ENCODE measurements at regions not wholly inside any gene's neighbourhood (a gene's known extent, or its start where the extent isn't known, plus 50 kb on each side); places are given as distances from the start of the nearest gene placed in this dataset.

DNA sequence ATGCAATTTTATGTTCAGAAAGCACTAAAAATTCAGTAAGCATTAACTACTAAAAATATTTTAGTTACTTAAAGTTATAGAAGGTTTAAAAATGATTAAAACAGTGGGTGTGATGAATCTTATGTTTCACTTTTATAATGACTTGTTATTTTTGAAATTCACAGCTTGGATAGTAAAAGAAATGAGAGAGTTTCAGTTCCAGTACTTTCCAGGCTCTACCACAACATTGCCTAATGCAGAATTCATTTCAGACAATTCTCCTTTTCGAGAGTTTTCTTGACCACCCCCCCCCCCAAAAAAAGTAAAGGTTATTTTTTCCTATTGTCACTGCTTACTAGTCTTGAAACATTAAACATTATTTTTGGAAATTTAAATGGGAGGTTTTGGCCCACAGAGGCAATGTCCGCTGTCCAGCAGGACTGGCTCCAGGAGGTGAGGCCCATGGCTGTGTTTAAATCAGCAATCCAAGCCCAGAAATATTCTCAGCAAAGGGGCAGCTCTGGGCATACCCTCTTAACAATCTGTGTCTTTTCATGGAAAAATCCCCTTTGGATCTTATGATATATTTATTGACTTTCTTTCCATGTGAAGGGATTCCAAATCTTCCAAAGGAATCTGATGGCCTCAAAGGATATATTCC lies 519.9 kb downstream of the MAFB start:
- TF ChIP-seq KLF8 (tag by site-specific recombination; IDR thresholded peaks at IDR 0.05) (no peak), ZBTB26 (tag by site-specific recombination; optimal IDR thresholded peaks at IDR 0.05) (no peak), ZBTB7A (tag by site-specific recombination; IDR thresholded peaks at IDR 0.05; ENCODE audit: low read depth) (no peak)
- TF ChIP-seq, protein P1, sequence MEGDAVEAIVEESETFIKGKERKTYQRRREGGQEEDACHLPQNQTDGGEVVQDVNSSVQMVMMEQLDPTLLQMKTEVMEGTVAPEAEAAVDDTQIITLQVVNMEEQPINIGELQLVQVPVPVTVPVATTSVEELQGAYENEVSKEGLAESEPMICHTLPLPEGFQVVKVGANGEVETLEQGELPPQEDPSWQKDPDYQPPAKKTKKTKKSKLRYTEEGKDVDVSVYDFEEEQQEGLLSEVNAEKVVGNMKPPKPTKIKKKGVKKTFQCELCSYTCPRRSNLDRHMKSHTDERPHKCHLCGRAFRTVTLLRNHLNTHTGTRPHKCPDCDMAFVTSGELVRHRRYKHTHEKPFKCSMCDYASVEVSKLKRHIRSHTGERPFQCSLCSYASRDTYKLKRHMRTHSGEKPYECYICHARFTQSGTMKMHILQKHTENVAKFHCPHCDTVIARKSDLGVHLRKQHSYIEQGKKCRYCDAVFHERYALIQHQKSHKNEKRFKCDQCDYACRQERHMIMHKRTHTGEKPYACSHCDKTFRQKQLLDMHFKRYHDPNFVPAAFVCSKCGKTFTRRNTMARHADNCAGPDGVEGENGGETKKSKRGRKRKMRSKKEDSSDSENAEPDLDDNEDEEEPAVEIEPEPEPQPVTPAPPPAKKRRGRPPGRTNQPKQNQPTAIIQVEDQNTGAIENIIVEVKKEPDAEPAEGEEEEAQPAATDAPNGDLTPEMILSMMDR (tag by site-specific recombination; IDR thresholded peaks at IDR 0.05) = no peak

Data from HEK293 (cell line).